Nephron progenitor cell (in vitro differentiated cells): ENCODE measurements at regions not wholly inside any gene's neighbourhood (a gene's known extent, or its start where the extent isn't known, plus 50 kb on each side); places are given as distances from the start of the nearest gene placed in this dataset.

Source experiments
- DNase-seq: peaks from one replicate; pipeline ENCODE4 v3.0.0; 2021
- H3K27ac Mint-ChIP-seq: 2 replicates; pipeline ENCODE4 v1.8.0; 2021; ENCODE audit warnings: mild to moderate bottlenecking, moderate library complexity, mixed read lengths
- H3K27me3 Mint-ChIP-seq: 2 replicates; pipeline ENCODE4 v1.8.0; 2021; ENCODE audit warnings: mild to moderate bottlenecking, low read depth, mixed read lengths; ENCODE audit not compliant: poor library complexity
- H3K36me3 Mint-ChIP-seq: 2 replicates; pipeline ENCODE4 v1.8.0; 2021; ENCODE audit warnings: low read depth, mixed read lengths
- H3K4me1 Mint-ChIP-seq: 2 replicates; pipeline ENCODE4 v1.8.0; 2021; ENCODE audit warnings: mixed read lengths
- H3K4me3 Mint-ChIP-seq: 2 replicates; pipeline ENCODE4 v1.8.0; 2021; ENCODE audit warnings: mild to moderate bottlenecking, moderate library complexity, mixed read lengths
- H3K9me3 Mint-ChIP-seq: 2 replicates; pipeline ENCODE4 v1.8.0; 2021; ENCODE audit warnings: mild to moderate bottlenecking, moderate library complexity, mixed read lengths
- TF ChIP-seq, protein P1 (sequence below): fragments of 200-600 bp; sonication (generic); IDR thresholded peaks from 2 replicates; pipeline ENCODE4 v1.5.0; 2021; ENCODE audit warnings: antibody characterized with exemption

DNA sequence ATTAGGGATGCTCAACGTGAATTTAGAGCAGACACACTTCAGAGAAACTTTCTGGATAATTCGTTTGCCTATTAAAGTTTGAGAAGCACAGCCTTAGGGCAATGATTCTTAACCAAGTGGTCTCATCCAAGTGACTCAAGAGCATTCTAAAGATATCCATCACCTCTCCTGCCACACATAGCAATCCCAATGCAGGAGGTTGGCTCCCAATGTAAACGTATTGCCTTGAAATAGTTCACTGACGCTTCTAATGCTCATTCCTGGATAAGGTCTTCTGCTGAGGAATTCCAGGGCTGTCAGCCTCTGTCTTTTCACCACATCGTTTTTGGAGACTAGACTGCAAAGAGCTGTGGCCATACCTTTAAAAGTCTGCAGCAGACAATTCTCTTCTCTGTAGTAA lies 279.8 kb upstream of the DACH1 start:
- Mint-ChIP-seq H3K36me3 (no peaks in the 10 kb centered on the region), H3K4me1 (no peaks in the 10 kb centered on the region)
- TF ChIP-seq, protein P1, sequence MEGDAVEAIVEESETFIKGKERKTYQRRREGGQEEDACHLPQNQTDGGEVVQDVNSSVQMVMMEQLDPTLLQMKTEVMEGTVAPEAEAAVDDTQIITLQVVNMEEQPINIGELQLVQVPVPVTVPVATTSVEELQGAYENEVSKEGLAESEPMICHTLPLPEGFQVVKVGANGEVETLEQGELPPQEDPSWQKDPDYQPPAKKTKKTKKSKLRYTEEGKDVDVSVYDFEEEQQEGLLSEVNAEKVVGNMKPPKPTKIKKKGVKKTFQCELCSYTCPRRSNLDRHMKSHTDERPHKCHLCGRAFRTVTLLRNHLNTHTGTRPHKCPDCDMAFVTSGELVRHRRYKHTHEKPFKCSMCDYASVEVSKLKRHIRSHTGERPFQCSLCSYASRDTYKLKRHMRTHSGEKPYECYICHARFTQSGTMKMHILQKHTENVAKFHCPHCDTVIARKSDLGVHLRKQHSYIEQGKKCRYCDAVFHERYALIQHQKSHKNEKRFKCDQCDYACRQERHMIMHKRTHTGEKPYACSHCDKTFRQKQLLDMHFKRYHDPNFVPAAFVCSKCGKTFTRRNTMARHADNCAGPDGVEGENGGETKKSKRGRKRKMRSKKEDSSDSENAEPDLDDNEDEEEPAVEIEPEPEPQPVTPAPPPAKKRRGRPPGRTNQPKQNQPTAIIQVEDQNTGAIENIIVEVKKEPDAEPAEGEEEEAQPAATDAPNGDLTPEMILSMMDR: no peak

DNA sequence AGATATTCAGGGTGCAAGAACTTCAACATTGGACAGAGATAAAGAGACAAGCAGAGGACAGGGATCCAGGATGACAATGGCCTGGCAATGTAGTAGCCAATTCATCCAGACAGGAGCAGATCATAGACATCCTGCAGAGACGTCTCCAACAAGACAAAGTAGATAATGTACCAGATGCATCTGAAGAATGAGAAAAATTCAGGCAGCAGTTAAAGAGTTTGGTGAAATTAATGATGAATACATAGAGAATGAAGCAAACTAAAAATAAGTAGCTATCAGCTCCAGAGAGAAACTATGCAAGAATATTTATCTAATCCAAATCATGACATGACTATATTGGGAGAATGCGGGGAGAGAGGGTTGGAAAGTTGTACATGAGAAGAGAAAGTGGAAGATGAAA lies 278.4 kb upstream of the DACH1 start:
- Mint-ChIP-seq H3K27me3 (no peaks in the 10 kb centered on the region), H3K9me3 (no peaks in the 10 kb centered on the region), H3K4me1 (no peaks in the 10 kb centered on the region), H3K36me3 (no peaks in the 10 kb centered on the region), H3K4me3 (no peak overlapping the region), H3K27ac (no peak overlapping the region)
- DNase-seq: no peak
- TF ChIP-seq, protein P1: no peak

More for the DNA sequence above, 279.8 kb upstream of the DACH1 start:
- no peak for DNase-seq
- H3K9me3 Mint-ChIP-seq: no peaks in the 10 kb centered on the region
- H3K27ac Mint-ChIP-seq: no peak overlapping the region
- no peaks in the 10 kb centered on the region for H3K27me3 Mint-ChIP-seq
- no peak overlapping the region for H3K4me3 Mint-ChIP-seq

DNA sequence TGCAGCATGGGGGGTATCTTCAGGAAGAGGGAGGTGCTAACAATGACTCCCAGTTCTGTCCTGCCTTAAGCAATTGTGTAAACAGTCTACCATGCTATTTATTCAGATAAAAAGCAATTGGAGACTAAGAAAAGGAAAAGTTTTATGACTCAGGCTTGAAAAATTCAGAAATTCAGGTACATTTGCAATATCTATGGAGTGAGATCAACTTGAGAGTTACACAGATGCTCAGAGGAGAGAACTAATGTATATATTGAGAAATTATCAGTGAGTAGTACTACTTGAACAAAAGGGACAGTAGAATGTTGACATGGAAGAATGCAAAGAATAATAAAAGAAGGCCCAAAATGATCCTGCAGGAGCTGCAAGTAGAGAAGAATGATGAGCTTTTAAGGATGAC lies 277.6 kb upstream of the DACH1 start:
- Mint-ChIP-seq H3K27me3 (peaks cover 3% of the 10 kb centered on the region), H3K27ac (no peak overlapping the region), H3K36me3 (no peaks in the 10 kb centered on the region), H3K9me3 (no peaks in the 10 kb centered on the region), H3K4me1 (no peaks in the 10 kb centered on the region), H3K4me3 (no peak overlapping the region)
- DNase-seq: no peak
- TF ChIP-seq, protein P1: no peak

DNA sequence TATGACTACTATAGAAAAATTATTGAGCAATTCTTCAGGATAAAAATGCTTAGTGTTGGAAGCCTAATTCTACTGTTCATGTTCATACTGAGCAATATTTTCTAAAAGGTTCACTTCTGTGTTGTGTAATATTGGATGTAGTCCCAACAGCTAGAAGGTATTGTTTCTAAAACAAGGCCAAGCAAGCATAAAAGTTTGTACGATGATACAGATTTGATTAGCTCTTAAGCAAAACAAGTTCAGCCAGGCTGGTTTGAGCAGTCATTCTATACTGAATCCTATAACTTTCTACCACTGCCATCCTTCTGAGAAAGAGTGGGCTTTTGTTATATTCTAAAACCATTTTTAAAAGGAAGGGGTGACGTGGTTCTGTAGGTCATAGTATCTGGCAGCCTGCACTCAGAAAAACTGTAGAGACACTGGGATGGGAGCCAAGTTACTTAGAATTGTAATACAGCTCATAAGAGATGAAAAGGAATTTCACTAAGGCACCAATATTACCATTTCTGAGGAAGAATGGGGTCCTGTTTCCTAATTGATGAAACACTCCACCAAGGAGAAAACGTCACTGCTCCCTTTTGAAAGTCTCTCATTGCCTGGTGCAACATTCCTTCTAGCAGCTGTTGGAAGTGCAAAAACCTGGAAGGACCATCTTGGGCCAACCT lies 275.0 kb upstream of the DACH1 start:
- Mint-ChIP-seq H3K27me3 (peaks cover 7% of the 10 kb centered on the region), H3K4me1 (no peaks in the 10 kb centered on the region), H3K36me3 (no peaks in the 10 kb centered on the region), H3K27ac (no peak overlapping the region), H3K9me3 (no peaks in the 10 kb centered on the region), H3K4me3 (no peak overlapping the region)
- DNase-seq: no peak
- TF ChIP-seq, protein P1: no peak

DNA sequence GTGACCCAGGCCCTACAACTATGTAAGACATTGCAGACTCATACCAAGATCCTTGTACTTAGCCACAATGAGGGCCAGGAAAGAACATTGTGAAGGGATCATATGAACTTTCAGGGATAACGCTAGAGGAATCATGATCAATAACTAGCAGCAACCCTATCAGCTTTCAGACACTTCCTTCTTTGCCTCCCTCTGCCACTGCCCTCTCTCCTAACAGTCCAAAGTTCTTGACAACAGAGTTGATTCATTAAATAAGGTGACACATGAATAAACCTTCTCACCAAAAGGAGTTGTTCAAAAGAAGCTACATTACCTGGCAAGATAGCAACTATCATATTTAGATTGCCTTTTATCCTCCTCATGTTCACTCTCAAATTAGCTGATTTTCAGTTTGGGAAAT lies 272.2 kb upstream of the DACH1 start:
- Mint-ChIP-seq H3K27me3 (peaks cover 7% of the 10 kb centered on the region), H3K4me3 (no peak overlapping the region), H3K27ac (no peak overlapping the region), H3K36me3 (no peaks in the 10 kb centered on the region), H3K4me1 (no peaks in the 10 kb centered on the region), H3K9me3 (no peaks in the 10 kb centered on the region)
- TF ChIP-seq, protein P1: no peak
- no peak for DNase-seq

DNA sequence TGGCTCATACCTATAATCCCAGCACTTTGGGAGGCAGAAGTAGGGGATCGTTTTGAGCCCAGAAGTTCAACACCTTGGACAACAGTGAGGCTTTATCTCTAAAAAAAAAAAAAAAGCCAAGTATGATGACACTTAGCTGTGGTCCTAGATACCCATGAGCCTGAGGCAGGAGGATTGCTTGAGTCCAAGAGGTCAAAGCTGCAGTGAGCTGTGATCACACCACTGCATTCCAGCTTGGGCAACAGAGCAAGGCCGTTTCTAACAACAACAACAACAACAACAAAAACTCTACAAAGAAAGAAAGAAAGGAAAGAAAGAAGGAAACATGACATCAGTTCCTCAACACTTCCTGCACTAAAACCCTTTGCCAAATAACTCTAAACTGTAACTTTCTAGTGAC lies 265.1 kb upstream of the DACH1 start:
- no peaks in the 10 kb centered on the region for H3K36me3 Mint-ChIP-seq
- peak overlapping the region; percentile 27 for H3K27ac Mint-ChIP-seq

More for the DNA sequence above, 265.1 kb upstream of the DACH1 start:
- TF ChIP-seq, protein P1: no peak
- no peak for DNase-seq
- H3K4me3 Mint-ChIP-seq: no peak overlapping the region
- H3K4me1 Mint-ChIP-seq: no peaks in the 10 kb centered on the region
- H3K27me3 Mint-ChIP-seq: no peaks in the 10 kb centered on the region
- no peaks in the 10 kb centered on the region for H3K9me3 Mint-ChIP-seq
